GM12878 (cell line): ENCODE measurements at regions not wholly inside any gene's neighbourhood (a gene's known extent, or its start where the extent isn't known, plus 50 kb on each side); places are given as distances from the start of the nearest gene placed in this dataset.

Experiments
- ATAC-seq: fragments of 200-7000 bp; cut with Tn5 transposase; 3 replicates; pipeline ENCODE4 v1.9.1; 2020; ENCODE audit warnings: mild to moderate bottlenecking, moderate library complexity
- BruUV-seq: library from RNA; stranded (reverse); fragments of 400-500 nt; replicated peaks from 2 replicates; lab custom pipeline; 2021; lab: Mats Ljungman, UMichigan
- CTCF ChIA-PET: fragments of 300-600 bp; sonication (Branson Sonifier 250); formaldehyde crosslinking; extraction: SDS; loops from one replicate; lab custom pipeline; 2021; ENCODE audit warnings: inconsistent platforms; lab: Yijun Ruan, JAX
- POLR2A ChIA-PET: fragments of 350-600 bp; formaldehyde crosslinking; extraction: SDS; loops from one replicate; lab custom pipeline; 2021; ENCODE audit warnings: inconsistent platforms; lab: Charles Lee
- RAD21 ChIA-PET: fragments of 300-600 bp; sonication (Branson Sonifier 250); formaldehyde crosslinking; loops from one replicate; lab custom pipeline; 2023; ENCODE audit warnings: antibody characterized with exemption; ENCODE audit not compliant: unreplicated experiment; lab: Charles Lee
- SMC1A ChIA-PET: fragments of 300-600 bp; sonication (Branson Sonifier 250); formaldehyde crosslinking; loops from one replicate; lab custom pipeline; 2023; ENCODE audit not compliant: unreplicated experiment, uncharacterized antibody; lab: Charles Lee
- DNase-seq: peaks from one replicate; pipeline ENCODE4 v3.0.0-alpha.2; 2011; ENCODE audit warnings: low read depth, low spot score
- FAIRE-seq: peaks from 3 replicates; lab custom pipeline; 2011; peaks lifted over from hg19 to GRCh38; lab: Jason Lieb, UNC
- H2AFZ ChIP-seq: 2 replicates; pipeline ENCODE4 v1.6.0; 2011; ENCODE audit warnings: low read depth, low read length, control low read depth; ENCODE audit not compliant: control insufficient read depth
- H3K27ac ChIP-seq: 2 replicates; pipeline ENCODE4 v1.5.1; 2011; ENCODE audit warnings: control low read depth; ENCODE audit not compliant: control insufficient read depth, insufficient read depth
- H3K27me3 ChIP-seq, 2 experiments: replicated peaks in 1 of 2; 2 replicates each; pipeline versions ENCODE4 v1.6.0 to v1.6.1; 2011; ENCODE audit warnings: low read length in 1 of 2; ENCODE audit not compliant: control insufficient read depth in 2 of 2, insufficient read depth in 2 of 2
- H3K36me3 ChIP-seq, 2 experiments: 2 replicates each; pipeline ENCODE4 v1.5.1; 2011; ENCODE audit warnings: low read length in 1 of 2; ENCODE audit not compliant: control insufficient read depth in 2 of 2, insufficient read depth in 2 of 2
- H3K4me1 ChIP-seq: 2 replicates; pipeline ENCODE4 v1.6.1; 2011; ENCODE audit warnings: mild to moderate bottlenecking, low read length, moderate library complexity, mixed read lengths; ENCODE audit not compliant: control insufficient read depth, insufficient read depth
- H3K4me2 ChIP-seq: 2 replicates; pipeline ENCODE4 v1.6.0; 2011; ENCODE audit warnings: control low read depth; ENCODE audit not compliant: control insufficient read depth, insufficient read depth
- H3K4me3 ChIP-seq: fragments of 200-600 bp; sonication (generic); 2 replicates; pipeline ENCODE4 v1.5.1; 2016
- H3K79me2 ChIP-seq: 2 replicates; pipeline ENCODE4 v1.6.0; 2011; ENCODE audit warnings: low read length; ENCODE audit not compliant: control insufficient read depth, insufficient read depth
- H3K9ac ChIP-seq: 2 replicates; pipeline ENCODE4 v1.8.0; 2011; ENCODE audit warnings: low read length, control low read depth, mixed read lengths; ENCODE audit not compliant: control insufficient read depth, insufficient read depth
- H3K9me3 ChIP-seq: replicated peaks from 3 replicates; pipeline ENCODE4 v1.5.1; 2011; ENCODE audit warnings: mild to moderate bottlenecking, low read length; ENCODE audit not compliant: control insufficient read depth, insufficient read depth
- H4K20me1 ChIP-seq: 2 replicates; pipeline ENCODE4 v1.6.0; 2011; ENCODE audit not compliant: control insufficient read depth, insufficient read depth
- CBX3 ChIP-seq: fragments of 200-600 bp; sonication (generic); IDR thresholded peaks from 2 replicates; pipeline ENCODE4 v1.6.1; 2016; ENCODE audit warnings: low read depth, borderline replicate concordance
- CHD2 ChIP-seq: IDR thresholded peaks from 2 replicates; pipeline ENCODE4 v1.6.1; 2011; ENCODE audit warnings: low read depth, low read length, improper control_type of control experiment, borderline replicate concordance
- EGR1 ChIP-seq, 2 experiments: IDR thresholded peaks; 1 replicate in 1 of 2; 2 replicates in 1 of 2; pipeline ENCODE4 v1.6.1; 2011 to 2012; ENCODE audit warnings: low read depth in 2 of 2, low read length in 2 of 2, borderline replicate concordance in 1 of 2, mild to moderate bottlenecking in 1 of 2, moderate library complexity in 1 of 2
- JUNB ChIP-seq: IDR thresholded peaks from 2 replicates; pipeline ENCODE4 v1.6.1; 2016; ENCODE audit warnings: antibody characterized with exemption, mild to moderate bottlenecking
- SMAD5 ChIP-seq: IDR thresholded peaks from 2 replicates; pipeline ENCODE4 v1.6.1; 2016; ENCODE audit warnings: antibody characterized with exemption, low read depth
- SREBF1 ChIP-seq: IDR thresholded peaks from 2 replicates; pipeline ENCODE4 v1.6.1; 2012; ENCODE audit warnings: mild to moderate bottlenecking, low read length
- SRF ChIP-seq, 2 experiments: IDR thresholded peaks; 2 replicates each; pipeline ENCODE4 v1.6.1; 2011; ENCODE audit warnings: low read depth in 2 of 2, low read length in 2 of 2, mild to moderate bottlenecking in 1 of 2, moderate library complexity in 1 of 2
- STAT3 ChIP-seq: IDR thresholded peaks from 2 replicates; pipeline ENCODE4 v1.6.1; 2011; ENCODE audit warnings: low read depth, low read length, improper control_type of control experiment
- TAF1 ChIP-seq: IDR thresholded peaks from 2 replicates; pipeline ENCODE4 v1.6.1; 2011; ENCODE audit warnings: mild to moderate bottlenecking, low read depth, low read length, borderline replicate concordance
- TARDBP ChIP-seq: IDR thresholded peaks from 2 replicates; pipeline ENCODE4 v1.6.1; 2016; ENCODE audit warnings: borderline replicate concordance
- USF2 ChIP-seq: IDR thresholded peaks from 2 replicates; pipeline ENCODE4 v1.6.1; 2011; ENCODE audit warnings: low read depth, low read length, improper control_type of control experiment, borderline replicate concordance
- ZBTB33 ChIP-seq: fragments of 450-650 bp; IDR thresholded peaks from 2 replicates; pipeline ENCODE4 v1.6.1; 2017; ENCODE audit warnings: mild to moderate bottlenecking
- ZNF274 ChIP-seq: IDR thresholded peaks from one replicate; pipeline ENCODE4 v1.8.0; 2011; ENCODE audit not compliant: insufficient read length, insufficient read depth
- ZNF384 ChIP-seq: IDR thresholded peaks from 2 replicates; pipeline ENCODE4 v1.6.1; 2012; ENCODE audit warnings: low read depth, mild to moderate bottlenecking, low read length, improper control_type of control experiment, borderline replicate concordance
- WGBS: methylation state at CpG from one replicate; pipeline ENCODE4 v1.1.6; 2016; ENCODE audit warnings: low lambda C conversion rate; ENCODE audit not compliant: insufficient replicate concordance, insufficient coverage; ENCODE audit errors: missing lambda C conversion rate; 5-methylcytosine and 5-hydroxymethylcytosine counted together
- in situ Hi-C: fragments of 300-500 bp; cut with MboI; formaldehyde crosslinking; loops from 9 replicates; pipeline ENCODE4 v1.14.3; 2018; ENCODE audit warnings: mixed read lengths
- intact Hi-C: fragments of 100-400 bp; cut with micrococcal nuclease; formaldehyde crosslinking; loops from one replicate; pipeline ENCODE4 v1.14.2; 2022; ENCODE audit not compliant: unreplicated experiment

- no TSS peak for BruUV-seq
- SMC1A ChIA-PET: no interaction called here
- Histone ChIP-seq H2AFZ (no peak overlapping the region), H4K20me1 (no peaks in the 10 kb centered on the region; the same call in 1 of the 2 replicates), H3K9ac (no peak overlapping the region), H3K4me3 (no peak overlapping the region), H3K4me1 (no peaks in the 10 kb centered on the region), H3K27me3 (0 out of 4 replicates have a peak, but pooled peaks cover 0 to 3% of the 10 kb centered on the region in 2 experiments), H3K4me2 (no peak overlapping the region), H3K79me2 (no peaks in the 10 kb centered on the region), H3K36me3 (no peaks in the 10 kb centered on the region), H3K27ac (no peak overlapping the region), H3K9me3 (no peaks in the 10 kb centered on the region)
- POLR2A ChIA-PET: no interaction called here
- CTCF ChIA-PET: interaction anchor here (1.6 kb wide), 1 partner anchor 436 kb away, joined by 3 read pairs; no protein-coding TSS in a partner anchor
- TF ChIP-seq TAF1 (no peak), SREBF1 (no peak), USF2 (no peak), EGR1 (IDR thresholded peaks at IDR 0.05; ENCODE audit: borderline replicate concordance in 1 of 2, low read depth in 2 of 2, low read length in 2 of 2) (no peak)
- FAIRE-seq: no peak
- intact Hi-C loops: no loop called here
- RAD21 ChIA-PET: no interaction called here
- WGBS: 36% methylated on average over 9 of the region's 9 CpGs
- no peak for DNase-seq
- no peak for ATAC-seq
- in situ Hi-C loops: no loop called here
Measured at GRCh38 chr16:80389338-80389737, 151.5 kb upstream of the DYNLRB2 start.

- RAD21 ChIA-PET: no interaction called here
- no peak for FAIRE-seq
Measured at GRCh38 chr16:80387318-80387921, 153.4 kb upstream of the DYNLRB2 start.

More at GRCh38 chr16:80387318-80387921, 153.4 kb upstream of the DYNLRB2 start:
- intact Hi-C loops (no loop called here), in situ Hi-C loops (no loop called here)
- CTCF ChIA-PET: no interaction called here
- TF ChIP-seq CBX3: no peak
- TF ChIP-seq CHD2: no peak
- TF ChIP-seq ZBTB33: no peak
- no peak for TF ChIP-seq SMAD5
- no peak for TF ChIP-seq STAT3
- no peak for TF ChIP-seq ZNF274
- no peak for TF ChIP-seq JUNB
- TF ChIP-seq SRF (IDR thresholded peaks at IDR 0.05; ENCODE audit: low read depth in 2 of 2, low read length in 2 of 2): no peak
- TF ChIP-seq ZNF384: no peak
- no peak for TF ChIP-seq TARDBP
- no TSS peak for BruUV-seq
- no peaks in the 10 kb centered on the region for H3K79me2 ChIP-seq
- 0 out of 4 replicates have a peak, but pooled peaks cover 0 to 3% of the 10 kb centered on the region in 2 experiments for H3K27me3 ChIP-seq
- no peak for ATAC-seq
- H3K9me3 ChIP-seq: no peaks in the 10 kb centered on the region
- 53% methylated on average over 15 of the region's 15 CpGs for WGBS
- DNase-seq: no peak
- H3K36me3 ChIP-seq: no peaks in the 10 kb centered on the region
- no peak overlapping the region for H3K27ac ChIP-seq
- H2AFZ ChIP-seq: no peak overlapping the region
- H3K4me2 ChIP-seq: no peak overlapping the region
- no peaks in the 10 kb centered on the region; the same call in 1 of the 2 replicates for H4K20me1 ChIP-seq
- POLR2A ChIA-PET: no interaction called here
- no peaks in the 10 kb centered on the region for H3K4me1 ChIP-seq
- SMC1A ChIA-PET: no interaction called here
- H3K9ac ChIP-seq: no peak overlapping the region
- no peak overlapping the region for H3K4me3 ChIP-seq
